H9 (cell line): ENCODE measurements at regions not wholly inside any gene's neighbourhood (a gene's known extent, or its start where the extent isn't known, plus 50 kb on each side); places are given as distances from the start of the nearest gene placed in this dataset.

Source experiments
- DNase-seq: peaks from one replicate; pipeline ENCODE4 v3.0.0-alpha.2; 2017
- H2AFZ ChIP-seq: one replicate; pipeline ENCODE4 v1.6.1; 2013; ENCODE audit warnings: mild to moderate bottlenecking, low read length, control low read depth, moderate library complexity
- H2AK5ac ChIP-seq: 2 replicates; pipeline ENCODE4 v1.6.1; 2013; ENCODE audit warnings: low read length, control low read depth, mixed read lengths; ENCODE audit not compliant: insufficient read length
- H2BK120ac ChIP-seq: one replicate; pipeline ENCODE4 v1.6.1; 2013; ENCODE audit warnings: low read depth, mild to moderate bottlenecking, low read length, control low read depth, inconsistent platforms; ENCODE audit not compliant: poor library complexity, severe bottlenecking
- H2BK12ac ChIP-seq: 2 replicates; pipeline ENCODE4 v1.6.1; 2013; ENCODE audit warnings: low read length, control low read depth, mixed read lengths, low read depth; ENCODE audit not compliant: insufficient read length
- H2BK15ac ChIP-seq: 2 replicates; pipeline ENCODE4 v1.6.1; 2013; ENCODE audit warnings: low read depth, low read length, control low read depth
- H2BK20ac ChIP-seq: one replicate; pipeline ENCODE4 v1.6.1; 2013; ENCODE audit warnings: low read depth, mild to moderate bottlenecking, low read length, control low read depth, inconsistent platforms; ENCODE audit not compliant: poor library complexity, severe bottlenecking
- H2BK5ac ChIP-seq: 2 replicates; pipeline ENCODE4 v1.6.1; 2013; ENCODE audit warnings: low read length, control low read depth, mixed read lengths; ENCODE audit not compliant: insufficient read length
- H3K14ac ChIP-seq: 2 replicates; pipeline ENCODE4 v1.6.1; 2013; ENCODE audit warnings: low read length, control low read depth; ENCODE audit not compliant: insufficient read depth
- H3K18ac ChIP-seq: 2 replicates; pipeline ENCODE4 v1.6.1; 2013; ENCODE audit warnings: low read depth, mild to moderate bottlenecking, mixed read lengths, low read length, control low read depth; ENCODE audit not compliant: insufficient read length
- H3K23ac ChIP-seq: 2 replicates; pipeline ENCODE4 v1.6.1; 2013; ENCODE audit warnings: low read length, control low read depth, mixed read lengths, low read depth; ENCODE audit not compliant: insufficient read length
- H3K23me2 ChIP-seq: 2 replicates; pipeline ENCODE4 v1.6.1; 2013; ENCODE audit warnings: low read depth, mild to moderate bottlenecking, mixed read lengths, low read length, control low read depth; ENCODE audit not compliant: insufficient read length, poor library complexity, severe bottlenecking
- H3K27ac ChIP-seq: 2 replicates; pipeline ENCODE4 v1.5.1; 2013; ENCODE audit warnings: low read length, control low read depth, mixed read lengths, low read depth; ENCODE audit not compliant: insufficient read length
- H3K27me3 ChIP-seq: 2 replicates; pipeline ENCODE4 v1.6.1; 2013; ENCODE audit warnings: low read length, control low read depth, inconsistent platforms; ENCODE audit not compliant: insufficient read depth
- H3K4ac ChIP-seq: 2 replicates; pipeline ENCODE4 v1.6.1; 2013; ENCODE audit warnings: low read depth, mild to moderate bottlenecking, control low read depth, inconsistent platforms, low read length, moderate library complexity
- H3K4me1 ChIP-seq: 2 replicates; pipeline ENCODE4 v1.6.1; 2013; ENCODE audit warnings: low read length, control low read depth, inconsistent platforms; ENCODE audit not compliant: insufficient read depth
- H3K4me2 ChIP-seq: 2 replicates; pipeline ENCODE4 v1.6.1; 2013; ENCODE audit warnings: low read length, control low read depth, mixed read lengths; ENCODE audit not compliant: insufficient read length, insufficient read depth
- H3K56ac ChIP-seq: 2 replicates; pipeline ENCODE4 v1.6.1; 2013; ENCODE audit warnings: low read depth, mild to moderate bottlenecking, mixed read lengths, low read length, control low read depth; ENCODE audit not compliant: insufficient read length
- H3K79me1 ChIP-seq: 2 replicates; pipeline ENCODE4 v1.6.1; 2013; ENCODE audit warnings: low read depth, mild to moderate bottlenecking, moderate library complexity, low read length, control low read depth, inconsistent platforms; ENCODE audit not compliant: insufficient read depth, poor library complexity, severe bottlenecking
- H3K79me2 ChIP-seq: 2 replicates; pipeline ENCODE4 v1.6.1; 2013; ENCODE audit warnings: low read length, control low read depth, inconsistent platforms; ENCODE audit not compliant: insufficient read depth
- H3K9ac ChIP-seq: 2 replicates; pipeline ENCODE4 v1.6.1; 2013; ENCODE audit warnings: low read length, control low read depth, mixed read lengths; ENCODE audit not compliant: insufficient read length; ENCODE audit errors: extremely low read depth
- H3K9me3 ChIP-seq: one replicate; pipeline ENCODE4 v1.6.1; 2013; ENCODE audit warnings: low read depth, low read length, inconsistent platforms; ENCODE audit not compliant: control insufficient read depth
- H3T11ph ChIP-seq: one replicate; pipeline ENCODE4 v1.6.1; 2013; ENCODE audit warnings: mild to moderate bottlenecking, low read length, control low read depth, inconsistent platforms
- H4K20me1 ChIP-seq: one replicate; pipeline ENCODE4 v1.6.1; 2013; ENCODE audit not compliant: control insufficient read depth, insufficient read length, insufficient read depth
- H4K5ac ChIP-seq: 2 replicates; pipeline ENCODE4 v1.6.1; 2013; ENCODE audit warnings: low read depth, mild to moderate bottlenecking, mixed read lengths, low read length, control low read depth; ENCODE audit not compliant: insufficient read length
- H4K8ac ChIP-seq: replicated peaks from 2 replicates; pipeline ENCODE4 v1.6.1; 2013; ENCODE audit warnings: low read length, control low read depth, mixed read lengths, low read depth; ENCODE audit not compliant: insufficient read length
- H4K91ac ChIP-seq: 2 replicates; pipeline ENCODE4 v1.6.1; 2013; ENCODE audit warnings: low read depth, mild to moderate bottlenecking, moderate library complexity, mixed read lengths, low read length, control low read depth; ENCODE audit not compliant: insufficient read length
- H3K27ac Mint-ChIP-seq, 3 experiments: 2 replicates in 2 of 3; 3 replicates in 1 of 3; pipeline ENCODE4 v1.8.0; 2020 to 2021; ENCODE audit warnings: mixed read lengths in 3 of 3, mild to moderate bottlenecking in 1 of 3, moderate library complexity in 1 of 3
- H3K27me3 Mint-ChIP-seq: 2 replicates; pipeline ENCODE4 v1.8.0; 2021; ENCODE audit warnings: low read depth, mild to moderate bottlenecking, moderate library complexity, mixed read lengths
- H3K36me3 Mint-ChIP-seq, 3 experiments: 2 replicates in 2 of 3; 3 replicates in 1 of 3; pipeline ENCODE4 v1.8.0; 2020 to 2021; ENCODE audit warnings: low read depth in 3 of 3, mixed read lengths in 3 of 3; ENCODE audit not compliant: insufficient read depth in 1 of 3
- H3K4me1 Mint-ChIP-seq, 2 experiments: 2 replicates each; pipeline ENCODE4 v1.8.0; 2020; ENCODE audit warnings: mixed read lengths in 2 of 2
- H3K4me3 Mint-ChIP-seq, 2 experiments: 2 replicates in 1 of 2; 3 replicates in 1 of 2; pipeline ENCODE4 v1.8.0; 2020 to 2021; ENCODE audit warnings: mild to moderate bottlenecking in 2 of 2, mixed read lengths in 2 of 2, moderate library complexity in 1 of 2
- H3K9me3 Mint-ChIP-seq, 2 experiments: 2 replicates in 1 of 2; 3 replicates in 1 of 2; pipeline ENCODE4 v1.8.0; 2020; ENCODE audit warnings: mild to moderate bottlenecking in 2 of 2, mixed read lengths in 2 of 2, moderate library complexity in 1 of 2
- CTCF ChIP-seq: fragments of 200-600 bp; sonication (generic); conservative IDR thresholded peaks from 3 replicates; pipeline ENCODE4 v1.8.0; 2021; ENCODE audit warnings: antibody characterized with exemption, mild to moderate bottlenecking
- WGBS: extraction: QIAGEN DNeasy Blood & Tissue Kit; methylation state at CpG from one replicate; pipeline ENCODE4 v1.1.7; 2013; ENCODE audit warnings: missing lambda C conversion rate, low lambda C conversion rate, mixed read lengths; ENCODE audit not compliant: insufficient read length; ENCODE audit errors: extremely low coverage; 5-methylcytosine and 5-hydroxymethylcytosine counted together

- Histone ChIP-seq H2BK15ac (no peak overlapping the region), H2AFZ (peak overlapping the region; percentile 78), H4K8ac (no peak overlapping the region), H3K4me2 (peak overlapping the region; percentile 63), H3T11ph (no peak overlapping the region), H4K91ac (no peak overlapping the region), H3K56ac (no peak overlapping the region), H3K4ac (no peak overlapping the region), H3K9me3 (no peaks in the 10 kb centered on the region), H4K20me1 (no peaks in the 10 kb centered on the region), H2BK12ac (no peak overlapping the region), H3K4me1 (no peaks in the 10 kb centered on the region), H3K27me3 (no peaks in the 10 kb centered on the region), H3K9ac (peak overlapping the region; percentile 21), H2BK120ac (no peak overlapping the region), H4K5ac (no peak overlapping the region), H3K18ac (no peak overlapping the region), H3K14ac (no peak overlapping the region), H3K23ac (no peak overlapping the region), H2BK5ac (no peak overlapping the region), H3K79me1 (no peaks in the 10 kb centered on the region), H3K23me2 (peaks cover 3% of the 10 kb centered on the region), H2BK20ac (no peak overlapping the region), H3K27ac (no peak overlapping the region), H2AK5ac (no peak overlapping the region), H3K79me2 (no peaks in the 10 kb centered on the region)
- H3K4me3 Mint-ChIP-seq: peak overlapping the region; percentile 94 to 97
- no peaks in the 10 kb centered on the region; a peak in 1 of 5 replicates for H3K9me3 Mint-ChIP-seq
- no peak for TF ChIP-seq CTCF
- no CpG with 5 or more reads among the region's 27 CpGs for WGBS
- peaks cover 3% of the 10 kb centered on the region; the same call in 1 of the 2 replicates for H3K27me3 Mint-ChIP-seq
- no peaks in the 10 kb centered on the region for H3K36me3 Mint-ChIP-seq
- peak; percentile 73 for DNase-seq
- H3K4me1 Mint-ChIP-seq: no peaks in the 10 kb centered on the region; a peak in 1 of 4 replicates
- H3K27ac Mint-ChIP-seq: no peak overlapping the region
Observed at GRCh38 chr6:28648035-28648877, 122.6 kb downstream of the GPX5 start.
